NCI-H146 (cell line): ENCODE measurements at regions not wholly inside any gene's neighbourhood (a gene's known extent, or its start where the extent isn't known, plus 50 kb on each side); places are given as distances from the start of the nearest gene placed in this dataset.

Experiments used
- DNase-seq: peaks from one replicate; lab custom pipeline; 2025; lab: John Stamatoyannopoulos, UW

DNA sequence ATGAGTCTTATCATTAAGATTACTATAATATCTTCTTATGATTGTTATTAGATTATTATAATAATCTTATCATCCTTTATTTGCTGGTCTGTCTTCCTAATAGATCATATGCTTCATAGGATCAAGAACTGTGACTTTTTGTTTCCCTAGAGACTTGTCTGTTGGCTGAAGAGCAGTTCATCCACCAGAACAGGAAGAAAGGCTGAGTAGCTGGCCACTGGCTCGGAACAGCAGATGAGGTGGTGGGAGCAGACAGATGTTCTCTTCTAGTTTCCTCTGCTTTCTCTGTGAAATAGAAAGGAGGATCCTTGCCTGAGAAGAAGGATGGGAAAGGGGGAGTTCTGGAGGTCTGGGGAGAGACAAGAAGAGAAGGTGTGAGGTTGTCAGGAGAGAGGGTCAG, 120.0 kb downstream of the CCNA1 start:
- DNase-seq = no peak

GRCh38 chr13:36553491-36553890, 120.3 kb upstream of the SERTM1 start:
- DNase-seq = peak; percentile 20

- no peak for DNase-seq
Measured at GRCh38 chr13:36555151-36555986, 118.5 kb upstream of the SERTM1 start.

GRCh38 chr13:36559375-36559774, 114.4 kb upstream of the SERTM1 start:
- no peak for DNase-seq

- no peak for DNase-seq
Measured at GRCh38 chr13:36567485-36567884, 106.3 kb upstream of the SERTM1 start.

DNA sequence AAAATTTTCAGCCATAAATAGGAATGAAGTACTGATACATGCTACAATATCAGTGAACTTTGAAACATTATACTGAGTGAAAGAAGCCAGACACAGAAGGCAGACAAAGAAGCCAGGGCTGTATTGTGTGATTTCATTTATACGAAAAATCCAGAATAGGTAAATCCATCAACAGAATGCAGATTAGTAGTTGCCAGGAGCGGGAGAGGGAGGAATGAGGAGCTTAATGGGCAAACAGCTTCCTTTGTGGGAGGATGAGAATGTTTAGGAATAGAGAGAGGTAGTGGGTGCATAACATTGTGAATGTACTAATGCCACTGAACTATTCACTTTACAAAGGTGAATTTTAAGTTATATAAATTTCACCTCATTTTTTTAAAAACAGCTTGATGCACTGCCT, 103.3 kb upstream of the SERTM1 start:
- no peak for DNase-seq

- peak; percentile 21 for DNase-seq
Measured at GRCh38 chr13:36571444-36571843, 102.4 kb upstream of the SERTM1 start.

DNA sequence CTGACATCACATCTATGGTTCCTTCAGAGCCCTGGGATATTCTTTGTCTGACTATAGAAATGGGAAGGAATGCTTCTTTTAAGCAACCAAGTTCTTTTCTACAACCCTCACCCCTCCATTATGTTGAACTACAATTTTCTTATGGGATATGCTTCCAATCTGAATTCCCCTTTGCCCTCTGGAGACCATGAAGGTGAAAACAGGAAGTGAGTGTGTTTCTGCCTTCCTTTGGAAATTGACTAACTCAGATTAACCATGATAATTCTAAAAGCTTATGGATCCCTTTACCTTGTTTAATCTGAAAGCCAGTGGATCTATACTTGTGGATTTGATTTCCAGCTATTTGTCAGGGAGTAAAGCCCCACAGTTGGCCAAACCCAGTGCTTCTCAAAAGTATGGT, 90.8 kb upstream of the SERTM1 start:
- no peak for DNase-seq

- DNase-seq = no peak
Measured at GRCh38 chr13:36599641-36600040, 74.2 kb upstream of the SERTM1 start.

DNA sequence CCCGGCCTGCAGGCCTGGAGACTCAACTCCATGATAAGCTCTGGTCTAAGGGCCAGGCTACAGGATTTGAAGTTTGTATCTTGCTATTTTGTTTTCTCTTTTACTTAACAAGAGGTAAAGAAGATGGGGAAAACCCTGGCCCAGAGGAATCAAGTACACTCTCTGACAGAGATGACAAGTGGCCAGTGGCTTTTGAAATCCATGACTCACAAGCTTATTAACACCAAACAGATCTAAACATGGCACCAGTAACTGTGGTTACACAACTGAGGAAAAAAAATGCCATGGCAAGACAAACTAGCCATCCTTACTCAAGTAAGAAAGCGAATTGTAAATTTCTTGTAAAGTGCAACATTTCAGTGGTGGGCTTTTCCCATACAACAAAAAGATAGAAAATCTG, 72.6 kb upstream of the SERTM1 start:
- no peak for DNase-seq

DNA sequence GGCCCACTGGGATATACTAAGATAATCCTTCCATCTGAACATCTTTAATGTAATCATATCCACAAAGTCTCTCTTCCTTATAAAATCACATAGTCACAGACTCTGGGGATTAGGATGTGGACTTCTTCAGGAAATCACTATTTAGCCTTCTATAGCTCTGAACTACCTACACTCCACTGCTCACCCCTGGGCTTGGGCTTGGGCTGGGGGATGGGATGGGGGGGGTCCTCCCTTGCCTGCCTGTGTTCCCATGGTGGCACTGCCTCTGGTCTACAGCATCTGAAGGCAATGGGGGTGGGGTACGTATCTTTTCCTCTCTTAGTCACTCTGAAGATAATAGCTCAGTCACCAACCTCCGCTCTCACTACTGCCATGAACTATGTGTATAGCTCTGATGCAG, 67.8 kb upstream of the SERTM1 start:
- DNase-seq = no peak

DNA sequence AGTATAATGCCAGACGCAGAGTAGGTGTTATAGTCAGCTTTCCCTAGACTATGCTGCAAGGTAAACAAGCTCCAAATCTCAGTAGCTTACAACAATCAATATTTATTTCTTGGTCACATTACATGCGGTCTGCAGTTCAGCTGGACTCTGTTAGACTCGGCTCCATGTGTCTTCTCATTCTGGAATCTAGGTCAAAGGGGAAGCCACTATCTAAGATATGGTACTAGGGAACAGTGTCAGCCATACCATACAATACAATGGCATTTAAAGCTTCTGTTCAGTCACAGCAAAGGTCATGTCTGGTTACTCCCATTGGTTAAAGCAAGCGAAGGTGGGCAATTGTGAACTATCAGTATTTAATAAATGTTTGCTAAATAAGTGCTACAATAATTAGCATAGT, 65.3 kb upstream of the SERTM1 start:
- no peak for DNase-seq

DNA sequence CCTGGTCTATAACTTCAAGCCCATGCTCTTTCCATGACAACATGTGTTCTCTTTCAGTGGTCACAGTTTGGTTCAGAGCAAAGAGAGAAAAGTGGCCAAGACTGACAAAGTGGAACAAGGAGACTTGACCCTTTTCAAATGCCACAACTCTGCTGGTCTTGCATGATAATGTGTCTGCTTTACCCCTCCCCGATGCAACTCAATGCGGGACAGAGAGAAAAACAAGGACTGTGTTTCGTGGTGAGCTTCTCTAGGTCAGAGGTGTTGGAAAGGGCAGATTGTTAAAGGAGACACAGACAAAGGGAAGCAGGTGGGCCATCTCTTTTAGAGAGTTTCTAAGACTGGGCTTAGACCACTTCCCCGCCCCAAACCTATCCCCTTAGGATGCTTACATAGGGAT, 61.6 kb upstream of the SERTM1 start:
- no peak for DNase-seq

GRCh38 chr13:36616706-36617105, 57.1 kb upstream of the SERTM1 start:
- no peak for DNase-seq

DNA sequence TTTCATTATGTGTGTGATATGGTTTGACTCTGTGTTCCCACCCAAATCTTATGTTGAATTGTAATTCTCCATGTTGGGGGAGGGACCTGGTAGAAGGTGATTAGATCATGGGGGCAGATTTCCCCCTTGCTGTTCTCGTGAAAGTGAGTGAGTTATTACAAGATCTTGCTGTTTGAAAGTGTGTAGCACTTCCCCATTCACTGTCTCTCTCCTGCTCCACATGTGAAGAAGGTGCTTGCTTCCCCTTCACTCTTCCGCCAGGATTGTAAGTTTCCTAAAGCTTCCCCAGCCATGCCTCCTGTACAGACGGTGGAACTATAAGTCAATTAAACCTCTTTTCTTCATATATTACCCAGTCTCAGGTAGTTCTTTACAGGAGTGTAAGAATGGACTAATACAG, 54.3 kb upstream of the SERTM1 start:
- no peak for DNase-seq
